ENCODE measurements at regions not wholly inside any gene's neighbourhood (a gene's known extent, or its start where the extent isn't known, plus 50 kb on each side); places are given as distances from the start of the nearest gene placed in this dataset.

DNA sequence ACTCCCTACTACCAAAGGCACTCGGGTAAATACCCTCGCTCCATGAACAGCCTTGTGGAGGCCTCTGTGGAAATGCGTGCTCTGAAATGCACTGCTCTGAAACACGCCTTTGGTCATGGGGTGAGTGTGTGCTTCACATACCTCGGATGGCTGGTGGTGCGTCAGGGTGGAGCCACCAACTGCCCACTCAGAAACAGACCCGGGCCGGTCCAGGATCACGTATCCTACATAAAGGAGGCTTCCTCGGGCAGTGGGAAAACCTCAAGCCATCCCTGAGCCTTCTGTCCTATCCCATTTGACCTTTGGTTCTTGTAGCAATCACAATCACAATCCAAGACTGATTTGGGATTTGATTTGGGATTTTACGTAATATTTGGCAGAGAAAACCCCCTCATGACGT lies 53.5 kb upstream of the ZNF516 start:
- TF ChIP-seq POLR2A (IDR thresholded peaks at IDR 0.05; ENCODE audit: low read length) (no peak), GATA1 (IDR thresholded peaks at IDR 0.05; ENCODE audit: low read depth, low read length) (no peak)
